ENCODE measurements at regions not wholly inside any gene's neighbourhood (a gene's known extent, or its start where the extent isn't known, plus 50 kb on each side); places are given as distances from the start of the nearest gene placed in this dataset.

GRCh38 chr1:25004355-25004754, 74.3 kb upstream of the RUNX3 start:
- TF ChIP-seq POLR2A (IDR thresholded peaks at IDR 0.05; ENCODE audit: low read depth, low read length) = no peak
- no peak for TF ChIP-seq POLR2AphosphoS5 (IDR thresholded peaks at IDR 0.05; ENCODE audit: low read depth, low read length)

Data from GM12892 (cell line).